Parathyroid adenoma (tissue), 2 donors: ENCODE measurements at regions not wholly inside any gene's neighbourhood (a gene's known extent, or its start where the extent isn't known, plus 50 kb on each side); places are given as distances from the start of the nearest gene placed in this dataset.

Experiments used
- H2AFZ ChIP-seq: fragments of 300-600 bp; sonication (generic); one replicate; pipeline ENCODE4 v1.7.0; 2017; ENCODE audit warnings: antibody characterized with exemption, mild to moderate bottlenecking
- H3K27ac ChIP-seq: fragments of 300-600 bp; sonication (generic); one replicate; pipeline ENCODE4 v1.7.0; 2017
- H3K27me3 ChIP-seq: fragments of 300-600 bp; sonication (generic); one replicate; pipeline ENCODE4 v1.7.0; 2017; ENCODE audit warnings: low read length; ENCODE audit not compliant: control insufficient read depth, insufficient read depth
- H3K36me3 ChIP-seq: fragments of 300-600 bp; sonication (generic); one replicate; pipeline ENCODE4 v1.7.0; 2017; ENCODE audit warnings: low read length; ENCODE audit not compliant: control insufficient read depth, insufficient read depth
- H3K4me1 ChIP-seq: fragments of 300-600 bp; sonication (generic); one replicate; pipeline ENCODE4 v1.7.0; 2017; ENCODE audit warnings: control low read depth
- H3K4me2 ChIP-seq: fragments of 300-600 bp; sonication (generic); one replicate; pipeline ENCODE4 v1.7.0; 2017; ENCODE audit warnings: low read length
- H3K4me3 ChIP-seq: fragments of 300-600 bp; sonication (generic); one replicate; pipeline ENCODE4 v1.7.0; 2017; ENCODE audit warnings: low read depth, low read length
- H3K79me2 ChIP-seq: fragments of 300-600 bp; sonication (generic); one replicate; pipeline ENCODE4 v1.7.0; 2017; ENCODE audit warnings: control low read depth
- H3K9ac ChIP-seq: fragments of 300-600 bp; sonication (generic); one replicate; pipeline ENCODE4 v1.7.0; 2017; ENCODE audit warnings: mild to moderate bottlenecking
- H3K9me3 ChIP-seq: fragments of 300-600 bp; sonication (generic); one replicate; pipeline ENCODE4 v1.7.0; 2017; ENCODE audit warnings: low read length; ENCODE audit not compliant: control insufficient read depth
- TF ChIP-seq, protein P1 (sequence below): fragments of 300-600 bp; sonication (generic); IDR thresholded peaks from one replicate; pipeline ENCODE4 v1.7.0; 2017; ENCODE audit warnings: antibody characterized with exemption, mild to moderate bottlenecking
- donor health status: primary hyperparathyroidism.

DNA sequence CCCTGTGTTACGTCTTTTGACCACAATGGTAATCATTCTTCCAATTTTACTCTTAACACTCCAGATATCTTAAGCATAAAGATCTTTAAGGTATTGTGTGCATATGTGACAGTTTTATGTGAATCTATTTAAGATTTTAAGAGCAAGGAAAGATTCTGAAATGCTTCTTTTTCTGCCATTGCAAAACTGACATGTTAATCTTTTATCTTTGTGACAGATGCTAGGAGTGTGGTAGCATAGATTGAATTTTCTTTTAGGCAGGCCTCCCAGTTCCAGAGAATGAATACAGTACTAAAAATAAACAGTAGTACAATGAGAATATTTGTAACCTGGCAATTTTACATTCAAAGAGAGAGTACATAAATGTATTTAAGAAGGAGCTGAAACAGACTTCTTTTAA, 232.5 kb upstream of the ZSWIM2 start:
- H3K9ac ChIP-seq, result no peak overlapping the region
- H3K27ac ChIP-seq, result no peak overlapping the region
- TF ChIP-seq, protein P1, sequence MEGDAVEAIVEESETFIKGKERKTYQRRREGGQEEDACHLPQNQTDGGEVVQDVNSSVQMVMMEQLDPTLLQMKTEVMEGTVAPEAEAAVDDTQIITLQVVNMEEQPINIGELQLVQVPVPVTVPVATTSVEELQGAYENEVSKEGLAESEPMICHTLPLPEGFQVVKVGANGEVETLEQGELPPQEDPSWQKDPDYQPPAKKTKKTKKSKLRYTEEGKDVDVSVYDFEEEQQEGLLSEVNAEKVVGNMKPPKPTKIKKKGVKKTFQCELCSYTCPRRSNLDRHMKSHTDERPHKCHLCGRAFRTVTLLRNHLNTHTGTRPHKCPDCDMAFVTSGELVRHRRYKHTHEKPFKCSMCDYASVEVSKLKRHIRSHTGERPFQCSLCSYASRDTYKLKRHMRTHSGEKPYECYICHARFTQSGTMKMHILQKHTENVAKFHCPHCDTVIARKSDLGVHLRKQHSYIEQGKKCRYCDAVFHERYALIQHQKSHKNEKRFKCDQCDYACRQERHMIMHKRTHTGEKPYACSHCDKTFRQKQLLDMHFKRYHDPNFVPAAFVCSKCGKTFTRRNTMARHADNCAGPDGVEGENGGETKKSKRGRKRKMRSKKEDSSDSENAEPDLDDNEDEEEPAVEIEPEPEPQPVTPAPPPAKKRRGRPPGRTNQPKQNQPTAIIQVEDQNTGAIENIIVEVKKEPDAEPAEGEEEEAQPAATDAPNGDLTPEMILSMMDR, result no peak
- no peaks in the 10 kb centered on the region for H3K27me3 ChIP-seq
- H3K4me3 ChIP-seq, result no peak overlapping the region
- no peak overlapping the region for H2AFZ ChIP-seq
- H3K79me2 ChIP-seq, result no peaks in the 10 kb centered on the region
- no peaks in the 10 kb centered on the region for H3K4me1 ChIP-seq
- no peaks in the 10 kb centered on the region for H3K9me3 ChIP-seq
- H3K4me2 ChIP-seq, result no peak overlapping the region
- H3K36me3 ChIP-seq, result no peaks in the 10 kb centered on the region

DNA sequence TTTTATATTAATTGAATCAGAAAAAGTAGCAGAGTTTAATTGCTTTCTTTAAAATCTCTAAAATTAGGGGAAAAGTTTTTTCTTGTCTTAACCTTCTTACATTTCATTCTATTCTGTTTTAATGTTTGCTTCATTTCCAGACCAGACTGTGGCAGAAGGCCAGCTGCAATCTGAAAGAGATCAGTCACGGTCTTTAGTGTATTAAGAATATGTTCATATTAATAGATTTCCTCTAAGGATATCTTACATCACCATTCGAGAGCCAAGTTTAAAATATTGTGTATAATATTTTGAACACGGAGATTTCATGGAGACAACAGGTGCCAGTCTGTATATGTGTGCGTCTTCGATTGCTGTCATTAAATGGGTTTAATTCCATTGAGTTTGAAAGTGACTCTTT, 230.9 kb upstream of the ZSWIM2 start:
- TF ChIP-seq, protein P1, result no peak

DNA sequence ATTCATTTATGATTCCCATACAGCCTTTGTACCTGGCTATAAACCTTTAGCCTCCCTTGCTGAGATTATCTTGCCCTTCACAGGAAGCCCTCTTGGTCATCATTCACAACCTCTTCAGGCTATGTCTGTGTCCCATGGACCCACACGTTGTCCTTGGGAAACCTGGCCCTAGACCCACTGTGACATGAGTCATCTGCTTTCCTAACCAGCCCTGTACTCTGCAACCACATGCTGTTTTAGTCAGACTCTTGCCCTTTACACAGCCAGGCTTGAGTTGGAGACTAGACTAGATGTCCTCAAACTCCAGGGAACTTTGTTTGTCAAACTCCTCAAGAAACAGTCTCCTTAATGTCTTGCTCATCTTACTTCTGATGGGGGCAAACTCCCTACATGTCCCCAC, 229.3 kb upstream of the ZSWIM2 start:
- H3K9ac ChIP-seq, result no peak overlapping the region
- no peak overlapping the region for H3K27ac ChIP-seq
- no peaks in the 10 kb centered on the region for H3K79me2 ChIP-seq
- H2AFZ ChIP-seq, result no peak overlapping the region
- H3K36me3 ChIP-seq, result no peaks in the 10 kb centered on the region
- H3K4me1 ChIP-seq, result no peaks in the 10 kb centered on the region
- no peaks in the 10 kb centered on the region for H3K27me3 ChIP-seq
- TF ChIP-seq, protein P1, result no peak
- no peaks in the 10 kb centered on the region for H3K9me3 ChIP-seq
- no peak overlapping the region for H3K4me3 ChIP-seq
- H3K4me2 ChIP-seq, result no peak overlapping the region

More for the DNA sequence above, 230.9 kb upstream of the ZSWIM2 start:
- Histone ChIP-seq H3K36me3 (no peaks in the 10 kb centered on the region), H3K4me1 (no peaks in the 10 kb centered on the region), H2AFZ (no peak overlapping the region), H3K27me3 (no peaks in the 10 kb centered on the region), H3K4me3 (no peak overlapping the region), H3K4me2 (no peak overlapping the region), H3K9ac (no peak overlapping the region), H3K79me2 (no peaks in the 10 kb centered on the region), H3K9me3 (no peaks in the 10 kb centered on the region), H3K27ac (no peak overlapping the region)

DNA sequence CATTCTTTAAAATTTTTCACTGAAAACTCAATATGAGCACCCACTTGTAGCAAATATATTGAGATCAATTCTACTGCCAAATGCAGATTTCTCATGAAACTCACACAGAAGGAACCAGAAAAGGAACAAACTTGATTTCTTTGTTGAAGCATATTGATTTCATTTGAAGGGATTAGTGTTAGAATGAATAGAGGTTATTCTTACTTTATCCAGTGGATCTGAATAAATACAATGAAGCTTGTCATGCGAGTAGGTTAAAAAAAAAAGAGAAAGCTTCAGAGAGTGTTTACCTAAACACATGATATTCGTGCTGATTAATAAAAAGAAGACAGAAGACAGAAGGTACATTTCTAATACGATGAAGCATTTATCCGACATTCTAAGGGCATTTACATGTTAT, 226.7 kb upstream of the ZSWIM2 start:
- H3K79me2 ChIP-seq, result no peaks in the 10 kb centered on the region
- TF ChIP-seq, protein P1, result no peak
- H3K9ac ChIP-seq, result no peak overlapping the region
- H3K36me3 ChIP-seq, result no peaks in the 10 kb centered on the region
- no peak overlapping the region for H3K4me3 ChIP-seq
- H3K4me1 ChIP-seq, result no peaks in the 10 kb centered on the region
- no peak overlapping the region for H3K4me2 ChIP-seq
- H3K9me3 ChIP-seq, result no peaks in the 10 kb centered on the region
- H3K27me3 ChIP-seq, result no peaks in the 10 kb centered on the region
- no peak overlapping the region for H3K27ac ChIP-seq
- no peak overlapping the region for H2AFZ ChIP-seq

DNA sequence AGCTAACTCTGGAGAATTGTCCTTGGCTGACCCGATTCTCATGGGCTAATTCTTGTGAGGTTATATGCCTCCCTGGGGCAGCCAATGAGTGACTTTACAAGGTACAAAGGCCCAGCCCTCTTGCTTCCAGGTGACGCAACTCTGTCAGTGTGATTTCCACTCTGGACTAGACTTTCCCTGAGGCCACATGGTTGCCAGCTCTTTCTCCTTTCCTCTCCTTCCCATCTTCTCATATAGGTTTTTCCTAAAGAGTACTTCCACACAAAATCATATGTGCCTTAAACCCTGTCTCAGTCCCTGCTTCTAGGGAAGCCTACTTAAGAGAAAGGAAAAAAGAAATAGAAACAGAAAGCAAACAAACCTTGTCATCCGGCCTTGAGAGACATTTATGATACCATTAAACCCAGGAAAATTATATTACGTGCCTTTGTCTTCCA, 226.2 kb upstream of the ZSWIM2 start:
- no peaks in the 10 kb centered on the region for H3K27me3 ChIP-seq
- TF ChIP-seq, protein P1, result no peak
- no peak overlapping the region for H3K27ac ChIP-seq
- H2AFZ ChIP-seq, result no peak overlapping the region
- H3K9me3 ChIP-seq, result no peaks in the 10 kb centered on the region
- no peaks in the 10 kb centered on the region for H3K4me1 ChIP-seq
- H3K9ac ChIP-seq, result no peak overlapping the region
- H3K36me3 ChIP-seq, result no peaks in the 10 kb centered on the region
- H3K4me3 ChIP-seq, result no peak overlapping the region
- no peak overlapping the region for H3K4me2 ChIP-seq
- H3K79me2 ChIP-seq, result no peaks in the 10 kb centered on the region
